ENCODE measurements at regions not wholly inside any gene's neighbourhood (a gene's known extent, or its start where the extent isn't known, plus 50 kb on each side); places are given as distances from the start of the nearest gene placed in this dataset.

DNA sequence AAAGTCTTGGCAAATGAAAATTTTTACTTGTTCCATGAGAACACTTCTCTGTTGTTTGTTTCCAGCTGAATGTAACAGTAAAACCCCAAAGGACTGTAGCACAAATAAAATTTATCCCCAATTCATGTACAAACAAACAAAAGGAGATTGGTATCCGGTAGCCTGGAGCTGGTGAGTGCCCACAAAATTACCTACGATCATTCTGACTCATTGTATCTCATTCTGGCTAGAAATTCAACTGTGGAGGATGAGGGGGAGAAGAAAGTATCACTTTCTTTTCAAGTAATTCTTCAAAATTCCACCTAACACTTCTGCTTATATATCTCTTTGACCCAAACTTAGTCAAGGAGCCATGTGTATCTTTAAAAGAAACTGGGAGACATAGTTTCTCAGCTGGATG lies 268.5 kb downstream of the ALG10B start:
- no peak for DNase-seq

DNA sequence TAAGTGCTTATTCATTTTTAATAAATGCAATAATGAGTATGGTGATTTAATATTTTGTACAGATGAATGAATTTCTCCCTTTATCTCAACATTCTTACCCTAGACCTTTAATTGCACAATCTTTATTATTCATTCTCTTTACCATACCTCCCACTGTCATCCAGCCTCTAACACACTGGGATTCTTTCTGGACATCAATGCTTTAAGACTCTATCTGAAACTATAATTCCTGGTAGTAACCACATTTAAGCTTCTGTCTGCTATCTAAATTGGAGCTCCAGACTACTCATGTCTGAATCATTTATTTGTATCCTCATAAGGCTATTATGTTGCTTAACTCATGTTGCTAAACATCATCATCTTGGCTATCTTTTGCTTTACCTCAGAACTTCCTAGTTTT lies 270.2 kb downstream of the ALG10B start:
- peak; percentile 28 for DNase-seq

DNA sequence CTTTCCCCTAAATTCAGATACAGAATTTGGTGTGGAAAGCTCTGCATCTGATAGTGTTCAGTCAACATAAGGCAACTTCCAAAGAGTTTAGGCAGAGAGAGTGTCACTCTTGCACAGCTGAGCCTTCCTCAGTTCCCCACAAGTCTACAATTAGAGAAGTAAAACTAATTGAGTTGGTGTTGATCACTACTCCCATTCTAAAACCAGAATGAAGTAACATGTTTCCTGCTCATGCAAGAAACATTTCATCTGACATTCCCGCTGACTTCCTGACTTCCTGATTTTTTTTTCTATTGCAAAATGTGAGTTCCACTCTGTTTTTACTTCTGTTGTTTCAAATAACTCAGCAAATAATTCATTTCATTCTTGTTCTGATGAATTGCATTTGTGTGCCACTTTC lies 271.0 kb downstream of the ALG10B start:
- DNase-seq: peak; percentile 33

DNA sequence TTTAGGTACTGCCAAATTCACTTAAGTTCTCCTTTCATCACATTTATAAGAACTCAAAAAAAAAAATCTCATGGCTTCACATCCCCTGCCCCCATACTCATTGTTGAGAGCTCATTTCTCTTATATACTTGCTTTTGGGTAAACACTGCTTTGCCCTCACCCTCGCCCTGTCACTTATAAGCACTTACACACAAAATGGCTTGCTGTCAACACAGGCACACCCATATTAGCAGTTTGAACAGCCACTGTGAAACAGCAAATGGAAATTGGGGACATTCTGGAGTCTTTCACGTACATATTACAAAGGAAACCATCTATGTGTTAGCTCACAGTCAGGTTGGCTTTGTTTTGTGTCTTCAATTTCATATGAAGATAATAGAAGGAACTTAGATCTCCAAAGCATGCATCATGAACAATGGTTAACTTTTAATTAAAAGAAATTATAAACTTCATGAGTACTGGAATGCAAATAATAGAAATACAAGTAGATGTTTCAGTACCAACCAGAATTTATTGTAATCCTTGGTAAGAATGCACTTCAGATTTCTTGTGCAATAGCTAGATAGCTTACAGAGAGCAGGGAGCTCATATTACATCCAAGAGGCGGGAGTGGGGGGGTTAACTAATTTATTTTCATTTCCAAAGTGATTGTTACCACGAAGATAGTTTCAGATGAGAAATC lies 272.2 kb downstream of the ALG10B start:
- peak; percentile 33 for DNase-seq

DNA sequence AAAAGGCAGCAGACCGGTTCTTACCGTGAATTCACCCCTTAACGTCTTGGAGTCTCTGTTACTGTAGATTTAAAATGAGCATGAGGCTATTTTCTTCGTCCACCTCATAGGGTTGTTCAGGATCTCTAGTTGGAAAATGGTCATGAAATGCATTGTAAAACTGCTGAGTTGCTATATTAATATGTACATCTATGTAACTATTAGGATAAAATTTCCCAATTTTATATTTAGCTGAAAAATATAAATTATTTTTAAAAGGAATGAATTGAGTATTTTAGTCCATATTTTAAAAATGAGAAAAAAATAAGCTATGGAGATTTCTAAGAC lies 272.7 kb downstream of the ALG10B start:
- DNase-seq: no peak

DNA sequence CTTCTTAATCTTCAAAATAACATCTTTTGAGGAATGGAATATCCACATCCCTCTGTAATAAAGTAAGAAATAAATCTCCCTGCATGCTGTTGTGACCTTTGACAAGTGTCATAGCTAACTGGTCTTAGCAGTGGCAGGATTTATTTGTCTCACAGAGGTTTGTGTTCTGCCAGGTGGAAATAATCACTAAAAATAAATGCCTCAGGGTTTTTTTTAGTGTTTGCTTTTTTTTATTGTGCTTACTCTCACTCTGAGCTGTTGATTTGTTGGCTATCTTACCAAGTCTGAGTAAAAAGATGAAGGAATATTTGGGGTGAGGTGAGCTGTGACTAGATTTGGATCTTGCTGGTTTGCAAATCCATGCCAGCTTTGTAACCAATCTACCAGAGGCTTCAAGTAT lies 285.4 kb downstream of the ALG10B start:
- DNase-seq: no peak

Measured in OCI-M1 (cell line).